Common myeloid progenitor, CD34-positive (primary cell): ENCODE measurements at regions not wholly inside any gene's neighbourhood (a gene's known extent, or its start where the extent isn't known, plus 50 kb on each side); places are given as distances from the start of the nearest gene placed in this dataset.

Source experiments
- CTCF ChIA-PET: fragments of 350-600 bp; sonication (Branson Sonifier 250); formaldehyde crosslinking; loops from one replicate; lab custom pipeline; 2021; ENCODE audit warnings: antibody characterized with exemption; lab: Charles Lee
- POLR2A ChIA-PET: fragments of 350-600 bp; sonication (Branson Sonifier 250); formaldehyde crosslinking; loops from one replicate; lab custom pipeline; 2021; ENCODE audit warnings: antibody characterized with exemption; lab: Charles Lee
- DNase-seq, 3 donors: peaks; one replicate each; pipeline versions ENCODE4 v3.0.0 to v3.0.0-alpha.2; 2013
- H3K27ac ChIP-seq, 2 experiments: 1 replicate in 1 of 2; 2 replicates in 1 of 2; pipeline ENCODE4 v1.7.0; 2013; ENCODE audit warnings: inconsistent platforms in 2 of 2, low read length in 2 of 2, mild to moderate bottlenecking in 2 of 2, low read depth in 1 of 2, moderate library complexity in 1 of 2; ENCODE audit not compliant: severe bottlenecking in 2 of 2, insufficient read depth in 1 of 2, poor library complexity in 1 of 2
- H3K27me3 ChIP-seq, 5 experiments: replicated peaks in 2 of 5; 1 replicate in 3 of 5; 2 replicates in 2 of 5; pipeline versions ENCODE4 v1.6.1 to v1.7.0; 2013; ENCODE audit warnings: low read length in 4 of 5, mild to moderate bottlenecking in 2 of 5, moderate library complexity in 2 of 5, inconsistent platforms in 1 of 5; ENCODE audit not compliant: insufficient read depth in 5 of 5, control insufficient read depth in 4 of 5
- H3K36me3 ChIP-seq, 4 experiments: 1 replicate in 2 of 4; 2 replicates in 2 of 4; pipeline versions ENCODE4 v1.6.1 to v1.7.0; 2013; ENCODE audit warnings: low read length in 3 of 4, control low read depth in 1 of 4, mild to moderate bottlenecking in 1 of 4; ENCODE audit not compliant: control insufficient read depth in 4 of 4, insufficient read depth in 4 of 4
- H3K4me1 ChIP-seq, 4 experiments: 1 replicate in 3 of 4; 2 replicates in 1 of 4; pipeline versions ENCODE4 v1.6.1 to v1.7.1; 2013; ENCODE audit warnings: low read length in 3 of 4, mild to moderate bottlenecking in 3 of 4, control low read depth in 1 of 4, inconsistent platforms in 1 of 4, moderate library complexity in 1 of 4; ENCODE audit not compliant: control insufficient read depth in 4 of 4, insufficient read depth in 4 of 4; ENCODE audit errors: control extremely low read depth in 1 of 4
- H3K4me3 ChIP-seq, 7 experiments: 1 replicate in 4 of 7; 2 replicates in 3 of 7; pipeline versions ENCODE4 v1.5.1 to v1.7.0; 2013; ENCODE audit warnings: mild to moderate bottlenecking in 7 of 7, low read length in 6 of 7, moderate library complexity in 6 of 7, inconsistent platforms in 2 of 7, low read depth in 2 of 7, control low read depth in 1 of 7; ENCODE audit not compliant: insufficient read depth in 4 of 7, control insufficient read depth in 1 of 7; ENCODE audit errors: extremely low read depth in 1 of 7
- H3K9me3 ChIP-seq, 5 experiments: 1 replicate in 4 of 5; 2 replicates in 1 of 5; pipeline versions ENCODE4 v1.6.1 to v1.7.1; 2013; ENCODE audit warnings: low read length in 4 of 5, mild to moderate bottlenecking in 2 of 5, inconsistent platforms in 1 of 5, low read depth in 1 of 5, moderate library complexity in 1 of 5; ENCODE audit not compliant: control insufficient read depth in 4 of 5, insufficient read depth in 2 of 5; ENCODE audit errors: control extremely low read depth in 1 of 5
- WGBS: methylation state at CpG from one replicate; pipeline ENCODE4 v1.1.5; 2013; ENCODE audit not compliant: insufficient coverage; 5-methylcytosine and 5-hydroxymethylcytosine counted together

- Histone ChIP-seq H3K27me3 (no peaks in the 10 kb centered on the region), H3K36me3 (no peaks in the 10 kb centered on the region), H3K4me3 (no peak overlapping the region), H3K9me3 (no peaks in the 10 kb centered on the region), H3K4me1 (no peaks in the 10 kb centered on the region), H3K27ac (no peak overlapping the region)
- ChIA-PET POLR2A (no interaction called here), CTCF (no interaction called here)
- DNase-seq: no peak
- whole genome bisulfite sequencing: 27% methylated on average over 2 of the region's 3 CpGs
These were observed 1082.1 kb upstream of the RBFOX1 start for GRCh38 chr16:6250511-6250910.

DNA sequence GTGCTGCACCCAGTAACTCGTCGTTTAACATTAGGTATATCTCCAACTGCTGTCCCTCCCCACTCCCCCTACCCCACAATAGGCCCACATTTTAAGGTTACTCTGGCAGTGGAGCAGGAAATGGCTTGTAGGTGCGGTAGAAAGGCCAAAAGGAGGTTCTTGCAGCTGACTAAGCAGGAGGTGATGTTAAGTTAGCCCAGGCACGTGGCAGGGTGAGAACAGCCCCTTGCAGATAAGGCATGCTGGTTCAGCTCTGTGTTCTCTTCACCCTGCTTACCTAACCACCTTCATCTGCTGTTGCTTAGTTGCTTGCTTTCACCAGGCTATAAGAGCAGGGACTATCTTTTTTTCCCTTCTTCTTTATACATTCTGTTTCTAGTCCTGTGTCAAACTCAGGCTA is 1082.8 kb upstream of the RBFOX1 start:
- WGBS: 17% methylated on average over 1 of the region's 4 CpGs
- H3K4me3 ChIP-seq: no peak overlapping the region
- ChIA-PET CTCF (no interaction called here), POLR2A (no interaction called here)
- no peak for DNase-seq
- no peak overlapping the region for H3K27ac ChIP-seq
- H3K4me1 ChIP-seq: no peaks in the 10 kb centered on the region
- no peaks in the 10 kb centered on the region for H3K9me3 ChIP-seq
- no peaks in the 10 kb centered on the region for H3K27me3 ChIP-seq
- H3K36me3 ChIP-seq: no peaks in the 10 kb centered on the region

DNA sequence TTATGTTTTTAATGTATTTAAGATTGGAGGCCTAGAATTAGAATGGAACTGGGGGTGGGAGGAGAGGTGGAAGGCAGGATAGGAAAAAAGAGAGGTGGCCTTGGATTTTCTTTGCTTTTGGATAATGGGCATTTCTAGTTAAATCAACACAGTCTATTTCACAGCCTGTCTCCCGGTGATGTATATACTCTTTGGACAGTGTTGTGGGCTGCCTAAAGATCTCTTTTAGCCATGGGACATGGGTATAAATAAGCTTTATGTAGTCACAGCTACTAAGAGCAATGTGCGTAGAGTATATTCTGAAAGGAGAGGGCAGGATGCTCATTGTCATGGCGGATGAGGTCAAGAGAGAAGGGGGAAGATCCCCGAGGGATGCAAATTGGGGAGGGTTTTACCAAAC is 1084.4 kb upstream of the RBFOX1 start:
- no peak for DNase-seq
- 100% methylated on average over 2 of the region's 4 CpGs for WGBS
- no peaks in the 10 kb centered on the region for H3K36me3 ChIP-seq
- no peaks in the 10 kb centered on the region for H3K4me1 ChIP-seq
- H3K9me3 ChIP-seq: no peaks in the 10 kb centered on the region
- POLR2A ChIA-PET: no interaction called here
- CTCF ChIA-PET: no interaction called here
- H3K27me3 ChIP-seq: no peaks in the 10 kb centered on the region
- no peak overlapping the region for H3K27ac ChIP-seq
- H3K4me3 ChIP-seq: no peak overlapping the region

GRCh38 chr16:6247775-6248174 is 1084.9 kb upstream of the RBFOX1 start:
- H3K36me3 ChIP-seq: no peaks in the 10 kb centered on the region
- no peaks in the 10 kb centered on the region for H3K9me3 ChIP-seq
- no peak overlapping the region for H3K27ac ChIP-seq
- WGBS: 100% methylated on average over 3 of the region's 4 CpGs
- no peak overlapping the region for H3K4me3 ChIP-seq
- ChIA-PET CTCF (no interaction called here), POLR2A (interaction anchor here (1.2 kb wide), 1 partner anchor 20 kb away, joined by 4 read pairs; no protein-coding TSS in a partner anchor)
- no peak for DNase-seq
- H3K4me1 ChIP-seq: no peaks in the 10 kb centered on the region
- no peaks in the 10 kb centered on the region for H3K27me3 ChIP-seq

GRCh38 chr16:6247150-6247549 is 1085.5 kb upstream of the RBFOX1 start:
- H3K27ac ChIP-seq: no peak overlapping the region
- 90% methylated on average over 3 of the region's 3 CpGs for WGBS

DNA sequence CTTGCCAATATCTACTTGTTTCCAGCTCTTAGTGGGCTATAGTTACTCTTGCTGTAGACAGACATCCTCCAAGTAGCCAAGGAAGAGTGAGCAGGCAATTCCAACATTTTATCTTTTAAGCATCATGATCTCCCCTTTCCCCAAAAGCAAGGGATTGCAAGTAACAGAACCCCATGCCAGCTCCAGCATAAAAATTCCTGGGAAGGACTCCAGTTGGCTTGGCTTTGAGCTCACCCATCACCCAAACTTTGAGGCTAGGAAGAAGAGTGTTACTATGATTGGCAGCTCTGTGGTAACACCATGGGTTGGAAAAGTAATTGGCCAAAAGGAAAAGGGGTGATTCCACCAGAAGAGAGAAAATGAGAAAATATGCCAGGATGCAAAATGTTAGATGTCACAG is 1086.4 kb upstream of the RBFOX1 start:
- Histone ChIP-seq H3K9me3 (no peaks in the 10 kb centered on the region), H3K4me3 (no peak overlapping the region), H3K27ac (no peak overlapping the region), H3K36me3 (no peaks in the 10 kb centered on the region), H3K27me3 (no peaks in the 10 kb centered on the region), H3K4me1 (no peaks in the 10 kb centered on the region)
- no peak for DNase-seq
- ChIA-PET POLR2A (interaction anchor here (0.6 to 1.2 kb wide), 2 partner anchors 21 to 883 kb away, joined by 3 to 4 read pairs; no protein-coding TSS in a partner anchor), CTCF (no interaction called here)

More at GRCh38 chr16:6247150-6247549, 1085.5 kb upstream of the RBFOX1 start:
- Histone ChIP-seq H3K27me3 (no peaks in the 10 kb centered on the region), H3K4me1 (no peaks in the 10 kb centered on the region), H3K36me3 (no peaks in the 10 kb centered on the region), H3K9me3 (no peaks in the 10 kb centered on the region), H3K4me3 (no peak overlapping the region)
- CTCF ChIA-PET: no interaction called here
- POLR2A ChIA-PET: interaction anchor here (1.2 kb wide), 1 partner anchor 21 kb away, joined by 4 read pairs; no protein-coding TSS in a partner anchor
- no peak for DNase-seq

DNA sequence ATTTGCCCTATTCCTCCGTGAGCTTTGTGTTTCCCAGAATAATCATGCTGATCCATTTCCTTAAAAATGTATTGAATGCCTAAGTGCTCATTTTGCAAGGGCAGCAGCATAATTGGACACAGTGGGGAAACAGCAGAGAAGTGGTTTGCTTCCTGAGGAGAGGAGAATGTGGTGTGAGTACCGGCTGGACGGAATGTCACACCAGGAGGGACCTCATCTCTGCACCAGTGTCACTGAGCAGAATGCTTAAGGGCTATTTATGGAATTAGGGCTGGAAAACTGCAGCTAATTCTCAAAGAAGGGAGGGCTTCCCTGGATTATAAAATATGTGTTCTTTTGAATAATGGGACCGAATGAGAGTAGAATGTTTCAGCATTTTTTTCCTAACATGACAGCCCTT is 1100.6 kb upstream of the RBFOX1 start:
- no peak overlapping the region for H3K27ac ChIP-seq
- H3K27me3 ChIP-seq: no peaks in the 10 kb centered on the region
- POLR2A ChIA-PET: no interaction called here
- 88% methylated on average over 4 of the region's 4 CpGs for WGBS
- no peak for DNase-seq
- CTCF ChIA-PET: no interaction called here
- no peaks in the 10 kb centered on the region for H3K4me1 ChIP-seq
- no peaks in the 10 kb centered on the region for H3K36me3 ChIP-seq
- no peak overlapping the region for H3K4me3 ChIP-seq
- no peaks in the 10 kb centered on the region for H3K9me3 ChIP-seq
